NCI-H1930 (cell line): ENCODE measurements at regions not wholly inside any gene's neighbourhood (a gene's known extent, or its start where the extent isn't known, plus 50 kb on each side); places are given as distances from the start of the nearest gene placed in this dataset.

Experiments used
- DNase-seq, 2 experiments: peaks; one replicate each; lab custom pipeline; 2025; lab: John Stamatoyannopoulos, UW

GRCh38 chr18:27478459-27478858 is 293.4 kb upstream of the CHST9 start:
- no peak for DNase-seq

- no peak for DNase-seq
Measured at GRCh38 chr18:27473318-27473717, 288.2 kb upstream of the CHST9 start.

GRCh38 chr18:27467073-27467472 is 282.0 kb upstream of the CHST9 start:
- DNase-seq = no peak

GRCh38 chr18:27461957-27462356 is 276.8 kb upstream of the CHST9 start:
- no peak for DNase-seq

GRCh38 chr18:27449104-27449503 is 264.0 kb upstream of the CHST9 start:
- no peak for DNase-seq

GRCh38 chr18:27447930-27448329 is 262.8 kb upstream of the CHST9 start:
- no peak for DNase-seq

GRCh38 chr18:27447451-27447881 is 262.4 kb upstream of the CHST9 start:
- peak; percentile 66 to 74 for DNase-seq

GRCh38 chr18:27430595-27430994 is 245.5 kb upstream of the CHST9 start:
- DNase-seq = no peak

GRCh38 chr18:27428716-27429475 is 243.8 kb upstream of the CHST9 start:
- DNase-seq = no peak

GRCh38 chr18:27428120-27428519 is 243.0 kb upstream of the CHST9 start:
- DNase-seq = peak in 1 of 2 experiments; percentile 2

GRCh38 chr18:27423581-27423980 is 238.5 kb upstream of the CHST9 start:
- no peak for DNase-seq

- DNase-seq = no peak
Measured at GRCh38 chr18:27419646-27420045, 234.5 kb upstream of the CHST9 start.

- no peak for DNase-seq
Measured at GRCh38 chr18:27415495-27415894, 230.4 kb upstream of the CHST9 start.

GRCh38 chr18:27414682-27415081 is 229.6 kb upstream of the CHST9 start:
- DNase-seq = no peak

GRCh38 chr18:27413495-27414401 is 228.6 kb upstream of the CHST9 start:
- no peak for DNase-seq

- no peak for DNase-seq
Measured at GRCh38 chr18:27412556-27412955, 227.4 kb upstream of the CHST9 start.

- DNase-seq = no peak
Measured at GRCh38 chr18:27411911-27412310, 226.8 kb upstream of the CHST9 start.

GRCh38 chr18:27411013-27411412 is 225.9 kb upstream of the CHST9 start:
- no peak for DNase-seq

- DNase-seq = no peak
Measured at GRCh38 chr18:27404855-27405254, 219.7 kb upstream of the CHST9 start.

- no peak for DNase-seq
Measured at GRCh38 chr18:27400001-27400400, 214.9 kb upstream of the CHST9 start.

GRCh38 chr18:27395752-27396151 is 210.6 kb upstream of the CHST9 start:
- DNase-seq = no peak

- DNase-seq = no peak
Measured at GRCh38 chr18:27394687-27395086, 209.6 kb upstream of the CHST9 start.

- no peak for DNase-seq
Measured at GRCh38 chr18:27382567-27383216, 197.6 kb upstream of the CHST9 start.
